Retinal pigment epithelial cell (primary cell): ENCODE measurements at regions not wholly inside any gene's neighbourhood (a gene's known extent, or its start where the extent isn't known, plus 50 kb on each side); places are given as distances from the start of the nearest gene placed in this dataset.

ENCODE experiments used
- DNase-seq: peaks from one replicate; pipeline ENCODE4 v3.0.0-alpha.2; 2010; ENCODE audit warnings: low read depth
- H3K4me3 ChIP-seq: 2 replicates; pipeline ENCODE4 v1.5.1; 2011; ENCODE audit warnings: mild to moderate bottlenecking, low read length, control low read depth, moderate library complexity
- TF ChIP-seq, protein P1 (sequence below): conservative IDR thresholded peaks from 2 replicates; pipeline ENCODE4 v1.5.1; 2011; ENCODE audit warnings: low read depth, low read length, control low read depth, inconsistent platforms

DNA sequence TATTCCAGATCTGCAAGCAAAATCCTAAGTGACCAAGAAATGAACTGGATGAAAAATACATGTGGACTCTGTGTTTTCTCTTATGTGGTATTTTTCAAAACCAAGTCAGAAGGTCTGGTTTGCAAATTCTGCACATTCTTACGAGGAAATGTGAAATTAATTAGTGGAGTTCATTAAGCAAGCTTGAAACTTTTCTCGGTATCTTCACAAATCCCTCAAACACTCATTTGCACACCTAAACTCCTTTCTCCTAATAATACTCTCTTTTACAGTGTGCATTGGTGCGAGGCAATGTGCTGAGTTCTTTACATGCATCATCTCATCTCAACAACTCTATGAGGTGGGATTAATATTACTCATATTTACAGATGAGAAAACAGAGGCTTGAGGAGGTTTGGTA lies 82.1 kb downstream of the MTERF1 start:
- TF ChIP-seq, protein P1, sequence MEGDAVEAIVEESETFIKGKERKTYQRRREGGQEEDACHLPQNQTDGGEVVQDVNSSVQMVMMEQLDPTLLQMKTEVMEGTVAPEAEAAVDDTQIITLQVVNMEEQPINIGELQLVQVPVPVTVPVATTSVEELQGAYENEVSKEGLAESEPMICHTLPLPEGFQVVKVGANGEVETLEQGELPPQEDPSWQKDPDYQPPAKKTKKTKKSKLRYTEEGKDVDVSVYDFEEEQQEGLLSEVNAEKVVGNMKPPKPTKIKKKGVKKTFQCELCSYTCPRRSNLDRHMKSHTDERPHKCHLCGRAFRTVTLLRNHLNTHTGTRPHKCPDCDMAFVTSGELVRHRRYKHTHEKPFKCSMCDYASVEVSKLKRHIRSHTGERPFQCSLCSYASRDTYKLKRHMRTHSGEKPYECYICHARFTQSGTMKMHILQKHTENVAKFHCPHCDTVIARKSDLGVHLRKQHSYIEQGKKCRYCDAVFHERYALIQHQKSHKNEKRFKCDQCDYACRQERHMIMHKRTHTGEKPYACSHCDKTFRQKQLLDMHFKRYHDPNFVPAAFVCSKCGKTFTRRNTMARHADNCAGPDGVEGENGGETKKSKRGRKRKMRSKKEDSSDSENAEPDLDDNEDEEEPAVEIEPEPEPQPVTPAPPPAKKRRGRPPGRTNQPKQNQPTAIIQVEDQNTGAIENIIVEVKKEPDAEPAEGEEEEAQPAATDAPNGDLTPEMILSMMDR, result no peak
- DNase-seq, result no peak
- no peak overlapping the region for H3K4me3 ChIP-seq

DNA sequence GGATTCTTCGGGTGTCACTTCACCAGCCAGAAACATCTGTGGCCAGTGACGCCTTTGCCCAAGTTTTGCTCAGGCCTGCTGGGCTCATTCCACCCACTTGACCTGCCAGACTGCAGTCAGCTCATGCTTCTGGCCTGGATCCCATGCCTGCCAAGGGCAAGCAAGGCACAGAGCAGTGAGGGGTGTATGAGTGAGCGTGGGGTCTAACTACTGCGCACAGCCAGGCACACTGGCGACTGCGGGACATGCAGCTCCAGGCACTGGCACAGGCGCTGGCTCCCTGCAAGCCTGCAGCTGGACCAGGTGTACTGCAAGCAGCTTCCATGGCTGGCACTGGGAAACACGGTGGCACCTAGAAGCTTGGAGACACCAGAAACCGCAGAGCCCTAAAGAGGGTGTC lies 80.1 kb downstream of the MTERF1 start:
- TF ChIP-seq, protein P1, result no peak

DNA sequence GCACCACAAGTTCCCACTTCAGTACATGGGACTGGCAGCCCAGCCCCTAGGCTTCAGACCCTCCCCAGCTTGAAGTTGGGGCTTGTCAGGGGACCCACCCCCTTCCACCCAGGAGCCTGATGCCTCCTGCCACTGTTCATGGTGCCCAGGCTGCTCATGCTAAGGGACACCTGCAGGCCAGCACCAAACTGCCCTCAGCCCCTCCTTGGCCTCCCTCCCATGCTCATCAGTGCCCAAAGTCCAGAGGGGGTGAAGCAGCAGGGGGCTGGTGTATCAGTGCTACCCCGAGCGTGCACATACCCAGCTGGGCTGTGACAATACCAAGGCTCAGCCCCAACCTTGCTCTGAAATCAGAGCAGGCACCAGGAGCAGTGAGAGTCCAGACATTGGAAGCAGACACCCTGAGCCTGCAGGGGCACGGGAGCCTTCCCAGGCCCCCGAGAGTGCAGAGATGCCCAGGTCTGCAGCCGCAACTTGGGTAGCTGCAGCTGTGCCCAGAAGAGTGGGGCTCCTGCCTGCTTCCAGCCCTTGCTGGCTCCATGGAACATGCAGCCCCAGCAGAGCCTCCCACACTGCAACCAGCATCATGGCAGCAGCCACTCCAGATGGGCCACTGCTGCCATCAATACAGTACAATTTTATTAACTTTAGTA lies 79.0 kb downstream of the MTERF1 start:
- no peak overlapping the region for H3K4me3 ChIP-seq
- TF ChIP-seq, protein P1, result no peak
- no peak for DNase-seq

More for the DNA sequence above, 80.1 kb downstream of the MTERF1 start:
- no peak overlapping the region for H3K4me3 ChIP-seq
- DNase-seq, result no peak

DNA sequence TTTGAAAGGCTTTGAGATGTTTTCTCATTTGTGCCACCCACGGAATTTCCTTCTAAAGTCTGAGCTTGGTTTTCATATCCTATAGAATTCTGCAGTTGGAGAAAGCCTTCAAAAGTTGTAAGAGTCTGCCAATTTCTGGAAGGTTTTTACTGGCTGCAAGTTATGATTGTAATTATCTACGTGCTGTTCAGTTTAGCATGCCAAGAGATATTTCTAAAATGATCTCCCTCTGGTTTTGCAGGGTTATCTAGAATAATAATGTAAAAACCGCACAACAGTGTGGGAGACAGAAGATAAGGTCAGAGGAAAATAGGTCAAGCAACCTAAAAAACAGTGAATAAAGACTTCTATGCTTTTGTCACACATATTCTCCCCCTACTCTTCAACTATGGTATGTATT lies 69.3 kb downstream of the MTERF1 start:
- no peak for DNase-seq
- TF ChIP-seq, protein P1, result no peak
- no peak overlapping the region for H3K4me3 ChIP-seq

DNA sequence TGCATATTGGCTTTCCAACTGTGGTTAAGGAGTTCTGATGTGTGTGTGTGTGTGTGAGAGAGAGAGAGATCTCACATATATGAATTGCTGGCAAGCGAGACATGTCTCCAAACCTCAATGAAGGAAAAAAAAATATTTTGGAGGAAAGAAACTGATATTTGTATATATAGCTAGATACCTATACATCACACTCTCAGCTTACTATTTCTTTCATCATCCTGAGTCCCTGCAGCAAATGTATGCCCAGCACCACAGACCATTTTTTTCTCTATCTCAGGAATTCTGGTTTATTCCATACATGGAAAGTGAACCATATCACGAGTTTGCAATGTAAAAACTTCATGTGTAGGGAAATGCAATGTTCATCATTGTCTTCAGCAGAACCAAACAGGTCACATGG lies 68.9 kb downstream of the MTERF1 start:
- no peak for DNase-seq
- no peak overlapping the region for H3K4me3 ChIP-seq
- TF ChIP-seq, protein P1, result no peak

DNA sequence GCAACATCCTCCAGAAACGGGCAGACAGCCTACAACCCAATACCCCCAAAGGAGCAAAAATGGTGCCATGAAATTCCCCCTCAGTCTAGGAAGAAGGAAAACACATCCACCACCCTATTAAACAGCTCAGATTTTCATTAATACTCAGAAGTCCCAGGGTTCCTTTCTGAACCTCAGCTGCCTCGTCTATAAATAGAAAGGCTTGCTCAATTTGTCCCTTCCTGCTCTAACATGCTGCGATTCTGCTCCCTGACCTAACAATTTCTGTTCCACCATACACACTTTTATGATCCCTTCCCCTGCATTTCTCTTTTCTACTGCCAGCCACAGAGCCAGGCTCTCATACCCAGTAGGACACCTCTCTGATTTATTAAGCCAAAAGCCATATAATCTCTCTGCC lies 68.1 kb downstream of the MTERF1 start:
- H3K4me3 ChIP-seq, result no peak overlapping the region
- TF ChIP-seq, protein P1, result no peak
- no peak for DNase-seq

DNA sequence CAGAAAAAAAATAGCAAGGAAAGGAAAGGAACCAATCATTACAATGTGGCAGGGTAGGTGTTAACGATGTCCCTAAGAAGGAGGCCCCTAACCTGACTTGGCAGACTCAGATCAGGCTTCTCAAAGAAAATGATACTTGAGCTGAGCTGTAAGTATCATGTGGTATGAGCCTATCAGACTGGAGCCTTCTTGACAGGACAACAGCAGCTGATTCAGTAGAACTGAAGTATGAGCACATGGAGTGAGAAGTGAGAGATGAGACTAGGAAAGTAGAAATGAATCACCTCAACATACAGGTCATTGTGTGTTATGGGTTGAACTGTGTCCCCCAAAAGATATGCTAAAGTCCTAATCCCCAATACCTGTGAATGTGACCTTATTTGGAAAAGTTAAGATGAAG lies 66.3 kb downstream of the MTERF1 start:
- no peak for DNase-seq
- TF ChIP-seq, protein P1, result no peak
- H3K4me3 ChIP-seq, result no peak overlapping the region
